Chondrocyte (in vitro differentiated cells): ENCODE measurements at regions not wholly inside any gene's neighbourhood (a gene's known extent, or its start where the extent isn't known, plus 50 kb on each side); places are given as distances from the start of the nearest gene placed in this dataset.

ENCODE experiments used
- DNase-seq: peaks from one replicate; pipeline ENCODE4 v3.0.0; 2021; ENCODE audit warnings: mixed read lengths, low spot score
- H3K27ac Mint-ChIP-seq: one replicate; pipeline ENCODE4 v1.8.0; 2021; ENCODE audit warnings: mild to moderate bottlenecking, moderate library complexity, mixed read lengths; ENCODE audit not compliant: unreplicated experiment
- H3K27me3 Mint-ChIP-seq: 2 replicates; pipeline ENCODE4 v1.8.0; 2021; ENCODE audit warnings: low read depth, mixed read lengths
- H3K36me3 Mint-ChIP-seq: 2 replicates; pipeline ENCODE4 v1.8.0; 2021; ENCODE audit warnings: low read depth, mixed read lengths
- H3K4me1 Mint-ChIP-seq: 2 replicates; pipeline ENCODE4 v1.8.0; 2021; ENCODE audit warnings: low read depth, mild to moderate bottlenecking, mixed read lengths
- H3K4me3 Mint-ChIP-seq: one replicate; pipeline ENCODE4 v1.8.0; 2021; ENCODE audit warnings: mild to moderate bottlenecking, moderate library complexity, mixed read lengths; ENCODE audit not compliant: unreplicated experiment
- H3K9me3 Mint-ChIP-seq: 2 replicates; pipeline ENCODE4 v1.8.0; 2021; ENCODE audit warnings: low read depth, mixed read lengths
- CTCF ChIP-seq: fragments of 200-600 bp; sonication (generic); IDR thresholded peaks from 2 replicates; pipeline ENCODE4 v1.5.0; 2021; ENCODE audit warnings: antibody characterized with exemption, mild to moderate bottlenecking, moderate library complexity

GRCh38 chr2:16589465-16589864, 76.2 kb downstream of the CYRIA start:
- TF ChIP-seq CTCF, result no peak
- Mint-ChIP-seq H3K4me1 (no peaks in the 10 kb centered on the region), H3K27me3 (no peaks in the 10 kb centered on the region), H3K27ac (no peak overlapping the region), H3K4me3 (no peak overlapping the region), H3K9me3 (no peaks in the 10 kb centered on the region), H3K36me3 (no peaks in the 10 kb centered on the region)
- no peak for DNase-seq

- H3K27ac Mint-ChIP-seq, result no peak overlapping the region
These were observed 77.1 kb downstream of the CYRIA start for GRCh38 chr2:16588565-16588964.

GRCh38 chr2:16587601-16588000, 78.0 kb downstream of the CYRIA start:
- no peak for TF ChIP-seq CTCF
- Mint-ChIP-seq H3K27me3 (no peaks in the 10 kb centered on the region), H3K27ac (no peak overlapping the region), H3K4me1 (no peaks in the 10 kb centered on the region), H3K9me3 (no peaks in the 10 kb centered on the region), H3K36me3 (no peaks in the 10 kb centered on the region), H3K4me3 (no peak overlapping the region)
- no peak for DNase-seq

More at GRCh38 chr2:16588565-16588964, 77.1 kb downstream of the CYRIA start:
- H3K27me3 Mint-ChIP-seq, result no peaks in the 10 kb centered on the region
- no peak for DNase-seq
- no peak overlapping the region for H3K4me3 Mint-ChIP-seq
- H3K4me1 Mint-ChIP-seq, result no peaks in the 10 kb centered on the region
- H3K36me3 Mint-ChIP-seq, result no peaks in the 10 kb centered on the region
- no peak for TF ChIP-seq CTCF
- no peaks in the 10 kb centered on the region for H3K9me3 Mint-ChIP-seq

GRCh38 chr2:16584824-16585540, 80.7 kb downstream of the CYRIA start:
- TF ChIP-seq CTCF, result no peak
- Mint-ChIP-seq H3K27me3 (no peaks in the 10 kb centered on the region), H3K9me3 (no peaks in the 10 kb centered on the region), H3K36me3 (no peaks in the 10 kb centered on the region), H3K4me3 (no peak overlapping the region), H3K4me1 (no peaks in the 10 kb centered on the region), H3K27ac (no peak overlapping the region)
- no peak for DNase-seq

- H3K27ac Mint-ChIP-seq, result no peak overlapping the region
- no peaks in the 10 kb centered on the region for H3K27me3 Mint-ChIP-seq
- no peaks in the 10 kb centered on the region for H3K4me1 Mint-ChIP-seq
- TF ChIP-seq CTCF, result no peak
- H3K4me3 Mint-ChIP-seq, result no peak overlapping the region
- no peaks in the 10 kb centered on the region for H3K36me3 Mint-ChIP-seq
- DNase-seq, result no peak
- H3K9me3 Mint-ChIP-seq, result no peaks in the 10 kb centered on the region
These were observed 81.5 kb downstream of the CYRIA start for GRCh38 chr2:16584084-16584483.
